Endothelial cell (in vitro differentiated cells): ENCODE measurements at regions not wholly inside any gene's neighbourhood (a gene's known extent, or its start where the extent isn't known, plus 50 kb on each side); places are given as distances from the start of the nearest gene placed in this dataset.

ENCODE experiments used
- DNase-seq: peaks from one replicate; pipeline ENCODE4 v3.0.0; 2021; ENCODE audit warnings: low spot score
- H3K27ac Mint-ChIP-seq: one replicate; pipeline ENCODE4 v1.8.0; 2021; ENCODE audit warnings: mixed read lengths, inconsistent platforms; ENCODE audit not compliant: unreplicated experiment
- H3K27me3 Mint-ChIP-seq: one replicate; pipeline ENCODE4 v1.8.0; 2021; ENCODE audit warnings: mild to moderate bottlenecking, moderate library complexity, mixed read lengths, inconsistent platforms; ENCODE audit not compliant: unreplicated experiment
- H3K36me3 Mint-ChIP-seq: one replicate; pipeline ENCODE4 v1.8.0; 2021; ENCODE audit warnings: mild to moderate bottlenecking, low read depth, mixed read lengths, inconsistent platforms; ENCODE audit not compliant: unreplicated experiment
- H3K4me1 Mint-ChIP-seq: one replicate; pipeline ENCODE4 v1.8.0; 2021; ENCODE audit warnings: mild to moderate bottlenecking, mixed read lengths, inconsistent platforms; ENCODE audit not compliant: unreplicated experiment
- H3K4me3 Mint-ChIP-seq: one replicate; pipeline ENCODE4 v1.8.0; 2021; ENCODE audit warnings: mild to moderate bottlenecking, mixed read lengths, inconsistent platforms; ENCODE audit not compliant: unreplicated experiment
- H3K9me3 Mint-ChIP-seq: one replicate; pipeline ENCODE4 v1.8.0; 2021; ENCODE audit warnings: mixed read lengths, inconsistent platforms; ENCODE audit not compliant: unreplicated experiment
- TF ChIP-seq, protein P1 (sequence below): fragments of 200-600 bp; sonication (generic); IDR thresholded peaks from one replicate; pipeline ENCODE4 v1.5.0; 2021; ENCODE audit warnings: antibody characterized with exemption; ENCODE audit not compliant: unreplicated experiment

DNA sequence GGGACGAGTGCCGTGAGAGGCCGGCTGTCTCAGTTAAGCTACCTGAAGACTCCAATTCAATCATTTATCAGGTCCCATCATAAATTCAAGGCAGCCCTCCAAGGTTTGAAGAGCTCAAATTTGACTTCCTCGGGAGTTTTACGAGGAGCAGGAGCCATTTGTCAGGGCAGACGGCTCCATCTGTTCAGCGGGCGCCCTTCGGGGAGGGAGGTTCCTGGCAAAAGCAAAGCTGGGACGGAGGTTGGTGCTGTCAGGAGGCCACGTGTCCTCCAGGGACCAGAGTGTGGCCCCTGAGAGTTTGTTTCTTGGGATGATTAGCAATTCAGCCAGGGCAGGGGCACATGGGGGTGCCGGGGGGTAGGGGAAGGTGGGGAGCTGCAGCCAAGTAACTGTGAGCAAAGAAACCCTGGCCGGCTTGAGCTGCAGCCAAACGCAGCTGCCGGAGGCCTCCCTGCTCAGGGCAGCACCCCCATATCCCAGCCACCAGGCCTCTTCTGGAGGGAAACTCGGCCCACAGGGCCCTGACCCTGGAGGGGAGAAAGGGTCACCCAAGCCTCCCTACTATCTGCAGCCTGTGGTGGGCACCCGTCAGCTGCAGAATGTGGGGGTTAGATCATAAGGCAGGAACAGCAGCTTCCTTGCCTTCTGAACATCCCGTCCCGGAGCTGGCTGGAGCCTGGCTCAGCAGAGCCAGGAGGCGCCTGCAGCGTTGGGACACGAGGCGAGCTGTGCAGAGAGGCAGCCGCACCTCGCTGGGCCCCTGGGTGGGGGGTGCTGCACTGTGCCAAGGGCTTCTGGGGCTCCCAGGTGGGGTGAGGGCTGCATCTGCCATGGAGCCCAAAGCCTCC, 63.6 kb upstream of the GATA5 start:
- DNase-seq, result no peak
- no peaks in the 10 kb centered on the region for H3K9me3 Mint-ChIP-seq
- peaks cover 2% of the 10 kb centered on the region for H3K27me3 Mint-ChIP-seq
- no peaks in the 10 kb centered on the region for H3K36me3 Mint-ChIP-seq
- H3K27ac Mint-ChIP-seq, result no peak overlapping the region
- H3K4me1 Mint-ChIP-seq, result no peaks in the 10 kb centered on the region
- TF ChIP-seq, protein P1, sequence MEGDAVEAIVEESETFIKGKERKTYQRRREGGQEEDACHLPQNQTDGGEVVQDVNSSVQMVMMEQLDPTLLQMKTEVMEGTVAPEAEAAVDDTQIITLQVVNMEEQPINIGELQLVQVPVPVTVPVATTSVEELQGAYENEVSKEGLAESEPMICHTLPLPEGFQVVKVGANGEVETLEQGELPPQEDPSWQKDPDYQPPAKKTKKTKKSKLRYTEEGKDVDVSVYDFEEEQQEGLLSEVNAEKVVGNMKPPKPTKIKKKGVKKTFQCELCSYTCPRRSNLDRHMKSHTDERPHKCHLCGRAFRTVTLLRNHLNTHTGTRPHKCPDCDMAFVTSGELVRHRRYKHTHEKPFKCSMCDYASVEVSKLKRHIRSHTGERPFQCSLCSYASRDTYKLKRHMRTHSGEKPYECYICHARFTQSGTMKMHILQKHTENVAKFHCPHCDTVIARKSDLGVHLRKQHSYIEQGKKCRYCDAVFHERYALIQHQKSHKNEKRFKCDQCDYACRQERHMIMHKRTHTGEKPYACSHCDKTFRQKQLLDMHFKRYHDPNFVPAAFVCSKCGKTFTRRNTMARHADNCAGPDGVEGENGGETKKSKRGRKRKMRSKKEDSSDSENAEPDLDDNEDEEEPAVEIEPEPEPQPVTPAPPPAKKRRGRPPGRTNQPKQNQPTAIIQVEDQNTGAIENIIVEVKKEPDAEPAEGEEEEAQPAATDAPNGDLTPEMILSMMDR, result no peak
- no peak overlapping the region for H3K4me3 Mint-ChIP-seq

DNA sequence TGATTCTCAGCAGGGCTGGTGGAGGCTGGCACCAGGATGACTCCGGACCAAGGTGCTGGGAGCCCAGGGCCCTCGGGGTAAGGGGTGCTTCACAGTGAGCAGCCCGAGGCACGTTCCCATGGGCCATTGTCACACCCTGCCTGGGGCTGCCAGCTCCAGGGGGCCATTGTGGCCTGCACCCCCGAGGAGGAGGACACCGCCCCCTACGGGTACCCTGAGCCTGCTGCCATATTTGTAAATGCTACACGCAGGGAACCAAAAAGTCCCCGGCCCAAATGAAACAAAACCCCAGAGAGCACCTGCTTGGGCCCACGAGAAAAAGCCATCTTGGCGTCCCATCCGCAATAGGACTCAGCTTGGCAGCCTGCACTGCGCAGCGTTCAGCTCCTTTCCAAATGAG, 64.7 kb upstream of the GATA5 start:
- H3K36me3 Mint-ChIP-seq, result no peaks in the 10 kb centered on the region
- peaks cover 3% of the 10 kb centered on the region for H3K27me3 Mint-ChIP-seq
- TF ChIP-seq, protein P1, result peak; percentile 17
- no peak overlapping the region for H3K27ac Mint-ChIP-seq
- H3K4me3 Mint-ChIP-seq, result no peak overlapping the region
- no peaks in the 10 kb centered on the region for H3K4me1 Mint-ChIP-seq
- DNase-seq, result no peak
- H3K9me3 Mint-ChIP-seq, result no peaks in the 10 kb centered on the region

DNA sequence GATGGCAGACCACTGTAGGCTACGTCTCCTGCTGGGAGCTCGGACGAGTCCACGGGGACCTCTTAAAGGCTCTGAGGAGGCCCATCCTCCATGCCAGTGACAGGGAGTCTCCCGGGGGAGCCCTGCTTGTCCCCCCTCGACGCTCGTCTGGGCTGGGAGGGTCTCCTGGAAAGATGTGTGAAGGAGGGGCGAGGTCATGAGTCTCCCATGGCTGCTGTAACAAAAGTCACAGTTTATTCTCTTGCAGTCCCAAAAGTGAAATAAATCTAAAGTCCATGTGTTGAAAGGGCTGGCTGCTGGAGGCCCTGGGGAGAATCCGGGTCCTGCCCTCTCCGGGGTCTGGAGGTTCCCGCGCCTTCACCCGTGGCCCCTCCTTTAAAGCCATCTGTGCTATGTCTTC, 67.1 kb upstream of the GATA5 start:
- Mint-ChIP-seq H3K9me3 (no peaks in the 10 kb centered on the region), H3K27me3 (peaks cover 3% of the 10 kb centered on the region), H3K27ac (no peak overlapping the region), H3K4me1 (no peaks in the 10 kb centered on the region), H3K36me3 (no peaks in the 10 kb centered on the region), H3K4me3 (no peak overlapping the region)
- TF ChIP-seq, protein P1, result no peak
- DNase-seq, result no peak

DNA sequence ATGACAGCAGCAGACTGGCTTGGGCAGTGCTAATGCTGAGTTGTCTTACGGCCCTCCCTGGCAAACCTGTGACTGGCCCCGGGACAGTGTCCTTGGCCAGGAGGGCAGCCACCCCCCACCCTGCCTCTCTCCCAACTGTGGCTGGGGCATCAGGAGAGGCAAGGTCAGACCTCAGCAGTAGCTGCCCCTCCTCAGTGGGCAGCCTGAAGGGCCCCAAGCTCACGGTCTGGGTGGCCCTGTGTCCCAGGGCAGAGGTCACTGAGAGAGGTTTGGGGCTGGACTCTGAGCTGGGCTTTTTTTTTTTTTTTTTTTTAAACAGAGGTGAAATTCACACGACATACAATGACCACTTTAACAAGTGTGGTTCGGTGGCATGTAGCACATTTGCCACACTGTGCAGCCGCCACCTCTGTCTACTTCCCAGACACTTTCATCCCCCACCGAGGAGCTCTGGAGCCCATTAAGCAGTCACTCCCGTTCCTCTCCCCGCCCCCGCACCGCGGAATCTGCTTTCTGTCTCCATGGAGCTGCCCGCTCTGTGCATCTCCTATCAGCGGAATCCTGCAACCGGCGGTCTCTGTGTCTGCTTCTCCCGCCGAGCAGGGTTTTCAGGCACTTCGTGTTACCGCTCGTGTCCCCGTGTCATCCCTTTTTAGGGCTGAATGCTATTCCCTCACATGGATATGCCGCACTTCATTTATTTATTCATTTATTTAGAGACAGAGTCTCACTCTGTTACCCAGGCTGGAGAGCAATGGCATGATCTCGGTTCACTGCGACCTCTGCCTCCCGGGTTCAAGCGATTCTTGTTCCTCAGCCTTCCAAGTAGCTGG, 67.9 kb upstream of the GATA5 start:
- Mint-ChIP-seq H3K4me1 (no peaks in the 10 kb centered on the region), H3K36me3 (no peaks in the 10 kb centered on the region), H3K9me3 (no peaks in the 10 kb centered on the region), H3K27ac (no peak overlapping the region), H3K27me3 (peaks cover 3% of the 10 kb centered on the region), H3K4me3 (no peak overlapping the region)
- DNase-seq, result no peak
- TF ChIP-seq, protein P1, result no peak
